ENCODE measurements at regions not wholly inside any gene's neighbourhood (a gene's known extent, or its start where the extent isn't known, plus 50 kb on each side); places are given as distances from the start of the nearest gene placed in this dataset.

GRCh38 chr13:63420685-63421084 is 2005.0 kb upstream of the PCDH20 start:
- no peak overlapping the region for H3K27ac Mint-ChIP-seq
- no peak for ATAC-seq
- H3K4me3 Mint-ChIP-seq, result no peak overlapping the region
- H3K27me3 Mint-ChIP-seq (ENCODE audit: low read depth), result no peaks in the 10 kb centered on the region; the same call in 1 of the 2 replicates
- peaks cover 8% of the 10 kb centered on the region for H3K36me3 Mint-ChIP-seq
- TF ChIP-seq ZBTB21 (CRISPR knock-in tag; IDR thresholded peaks at IDR 0.05; ENCODE audit: borderline replicate concordance), result no peak
- TF ChIP-seq ZNF512 (CRISPR knock-in tag; IDR thresholded peaks at IDR 0.05; ENCODE audit: borderline replicate concordance), result no peak
- no peak for TF ChIP-seq NFE2L1 (CRISPR knock-in tag; IDR thresholded peaks at IDR 0.05)
- no peak for TF ChIP-seq USF2 (CRISPR knock-in tag; IDR thresholded peaks at IDR 0.05)
- TF ChIP-seq ATF3 (CRISPR knock-in tag; conservative IDR thresholded peaks at IDR 0.05), result no peak
- TF ChIP-seq SMAD3 (CRISPR knock-in tag; IDR thresholded peaks at IDR 0.05; ENCODE audit: borderline replicate concordance), result no peak
- no peak for TF ChIP-seq ELF4 (CRISPR knock-in tag; IDR thresholded peaks at IDR 0.05; ENCODE audit: low read depth)
- POLR2A ChIA-PET, result no interaction called here
- CTCF ChIA-PET, result no interaction called here
- peaks cover 28% of the 10 kb centered on the region for H3K9me3 Mint-ChIP-seq
- no peak for DNase-seq (ENCODE audit: low spot score)
- peaks cover 5% of the 10 kb centered on the region for H3K4me1 Mint-ChIP-seq

- Mint-ChIP-seq H3K36me3 (peaks cover 11% of the 10 kb centered on the region), H3K4me1 (peaks cover 2% of the 10 kb centered on the region), H3K4me3 (no peak overlapping the region), H3K27ac (no peak overlapping the region), H3K27me3 (ENCODE audit: low read depth) (no peaks in the 10 kb centered on the region), H3K9me3 (peaks cover 22% of the 10 kb centered on the region)
- TF ChIP-seq ZNF396 (CRISPR knock-in tag; IDR thresholded peaks at IDR 0.05; ENCODE audit: borderline replicate concordance) (no peak), NFE2L1 (CRISPR knock-in tag; IDR thresholded peaks at IDR 0.05) (no peak), NFYB (CRISPR knock-in tag; conservative IDR thresholded peaks at IDR 0.05; ENCODE audit: low read depth) (no peak), ZNF138 (CRISPR knock-in tag; conservative IDR thresholded peaks at IDR 0.05) (no peak), GRHL2 (CRISPR knock-in tag; IDR thresholded peaks at IDR 0.05; ENCODE audit: insufficient replicate concordance, severe bottlenecking) (no peak), USF2 (CRISPR knock-in tag; IDR thresholded peaks at IDR 0.05) (no peak)
- POLR2A ChIA-PET, result no interaction called here
- DNase-seq (ENCODE audit: low spot score) (no peak), ATAC-seq (no peak)
- CTCF ChIA-PET, result no interaction called here
Observed at GRCh38 chr13:63414247-63414646, 1998.6 kb upstream of the PCDH20 start.

GRCh38 chr13:63409791-63410351 is 1994.2 kb upstream of the PCDH20 start:
- Mint-ChIP-seq H3K27me3 (ENCODE audit: low read depth) (no peaks in the 10 kb centered on the region), H3K27ac (no peak overlapping the region), H3K36me3 (peaks cover 6% of the 10 kb centered on the region), H3K4me3 (no peak overlapping the region), H3K9me3 (peaks cover 8% of the 10 kb centered on the region), H3K4me1 (peaks cover 10% of the 10 kb centered on the region)
- ATAC-seq (no peak), DNase-seq (ENCODE audit: low spot score) (no peak)
- ChIA-PET CTCF (no interaction called here), POLR2A (no interaction called here)
- TF ChIP-seq FOXK1 (CRISPR knock-in tag; IDR thresholded peaks at IDR 0.05) (no peak), ERG (CRISPR knock-in tag; IDR thresholded peaks at IDR 0.05) (no peak), RELA (CRISPR knock-in tag; IDR thresholded peaks at IDR 0.05; ENCODE audit: borderline replicate concordance) (no peak), PRRX2 (CRISPR knock-in tag; IDR thresholded peaks at IDR 0.05) (no peak), CREM (CRISPR knock-in tag; IDR thresholded peaks at IDR 0.05) (no peak), FOXP4 (CRISPR knock-in tag; IDR thresholded peaks at IDR 0.05) (no peak), FOXP1 (CRISPR knock-in tag; IDR thresholded peaks at IDR 0.05; ENCODE audit: borderline replicate concordance) (no peak), ZNF425 (CRISPR knock-in tag; conservative IDR thresholded peaks at IDR 0.05) (no peak), ZNF138 (CRISPR knock-in tag; conservative IDR thresholded peaks at IDR 0.05) (no peak), JUN (CRISPR knock-in tag; IDR thresholded peaks at IDR 0.05) (no peak), SMAD3 (CRISPR knock-in tag; IDR thresholded peaks at IDR 0.05; ENCODE audit: borderline replicate concordance) (no peak), NR2C2 (CRISPR knock-in tag; IDR thresholded peaks at IDR 0.05) (no peak), MAX (CRISPR knock-in tag; IDR thresholded peaks at IDR 0.05) (no peak)
